Astrocyte (in vitro differentiated cells and primary cell): ENCODE measurements at regions not wholly inside any gene's neighbourhood (a gene's known extent, or its start where the extent isn't known, plus 50 kb on each side); places are given as distances from the start of the nearest gene placed in this dataset.

ENCODE experiments used
- DNase-seq: peaks from one replicate; pipeline ENCODE4 v3.0.0-alpha.2; 2010; ENCODE audit warnings: low read depth
- FAIRE-seq: peaks from 2 replicates; lab custom pipeline; 2011; peaks lifted over from hg19 to GRCh38; lab: Jason Lieb, UNC
- H2AFZ ChIP-seq: 2 replicates; pipeline ENCODE4 v1.6.0; 2012; ENCODE audit warnings: low read depth, low read length, inconsistent platforms
- H3K27ac ChIP-seq: 2 replicates; pipeline ENCODE4 v1.5.1; 2011; ENCODE audit warnings: low read depth, low read length, inconsistent platforms
- H3K27me3 ChIP-seq: 2 replicates; pipeline ENCODE4 v1.6.0; 2011; ENCODE audit warnings: low read length, inconsistent platforms; ENCODE audit not compliant: insufficient read depth
- H3K36me3 ChIP-seq: 2 replicates; pipeline ENCODE4 v1.5.1; 2011; ENCODE audit warnings: low read length, inconsistent platforms; ENCODE audit not compliant: insufficient read depth
- H3K4me1 ChIP-seq: 2 replicates; pipeline ENCODE4 v1.5.1; 2011; ENCODE audit warnings: low read length, inconsistent platforms; ENCODE audit not compliant: insufficient read depth
- H3K4me2 ChIP-seq: 2 replicates; pipeline ENCODE4 v1.6.0; 2012; ENCODE audit warnings: low read length, inconsistent platforms
- H3K4me3 ChIP-seq: 2 replicates; pipeline ENCODE4 v1.5.1; 2011; ENCODE audit warnings: low read depth, mild to moderate bottlenecking, low read length, inconsistent platforms; ENCODE audit not compliant: insufficient read depth
- H3K79me2 ChIP-seq: 2 replicates; pipeline ENCODE4 v1.6.0; 2012; ENCODE audit warnings: mild to moderate bottlenecking, low read length, inconsistent platforms; ENCODE audit not compliant: insufficient read depth
- H3K9ac ChIP-seq: 2 replicates; pipeline ENCODE4 v1.6.0; 2012; ENCODE audit warnings: mild to moderate bottlenecking, low read length, inconsistent platforms
- H3K9me3 ChIP-seq: 2 replicates; pipeline ENCODE4 v1.5.1; 2012; ENCODE audit warnings: low read depth, mild to moderate bottlenecking, low read length, inconsistent platforms; ENCODE audit not compliant: insufficient read depth
- H4K20me1 ChIP-seq: 2 replicates; pipeline ENCODE4 v1.6.0; 2012; ENCODE audit warnings: low read length, inconsistent platforms; ENCODE audit not compliant: insufficient read depth
- H3K27ac Mint-ChIP-seq: one replicate; pipeline ENCODE4 v1.8.0; 2021; ENCODE audit warnings: mild to moderate bottlenecking, mixed read lengths; ENCODE audit not compliant: unreplicated experiment
- H3K27me3 Mint-ChIP-seq: one replicate; pipeline ENCODE4 v1.8.0; 2021; ENCODE audit warnings: low read depth, mixed read lengths; ENCODE audit not compliant: unreplicated experiment
- H3K36me3 Mint-ChIP-seq: one replicate; pipeline ENCODE4 v1.8.0; 2021; ENCODE audit warnings: low read depth, mixed read lengths; ENCODE audit not compliant: unreplicated experiment
- H3K4me1 Mint-ChIP-seq: one replicate; pipeline ENCODE4 v1.8.0; 2021; ENCODE audit warnings: low read depth, mixed read lengths; ENCODE audit not compliant: unreplicated experiment
- H3K4me3 Mint-ChIP-seq: one replicate; pipeline ENCODE4 v1.8.0; 2021; ENCODE audit warnings: mild to moderate bottlenecking, moderate library complexity, mixed read lengths; ENCODE audit not compliant: unreplicated experiment
- H3K9me3 Mint-ChIP-seq: one replicate; pipeline ENCODE4 v1.8.0; 2021; ENCODE audit warnings: mild to moderate bottlenecking, mixed read lengths; ENCODE audit not compliant: unreplicated experiment
- CTCF ChIP-seq: IDR thresholded peaks from 2 replicates; pipeline ENCODE4 v1.5.1; 2011; ENCODE audit warnings: low read depth, mild to moderate bottlenecking, inconsistent platforms, low read length, moderate library complexity; ENCODE audit not compliant: insufficient read depth
- EZH2 ChIP-seq: IDR thresholded peaks from 2 replicates; pipeline ENCODE4 v1.6.1; 2012; ENCODE audit warnings: mild to moderate bottlenecking, low read length, inconsistent platforms; ENCODE audit not compliant: insufficient read depth

DNA sequence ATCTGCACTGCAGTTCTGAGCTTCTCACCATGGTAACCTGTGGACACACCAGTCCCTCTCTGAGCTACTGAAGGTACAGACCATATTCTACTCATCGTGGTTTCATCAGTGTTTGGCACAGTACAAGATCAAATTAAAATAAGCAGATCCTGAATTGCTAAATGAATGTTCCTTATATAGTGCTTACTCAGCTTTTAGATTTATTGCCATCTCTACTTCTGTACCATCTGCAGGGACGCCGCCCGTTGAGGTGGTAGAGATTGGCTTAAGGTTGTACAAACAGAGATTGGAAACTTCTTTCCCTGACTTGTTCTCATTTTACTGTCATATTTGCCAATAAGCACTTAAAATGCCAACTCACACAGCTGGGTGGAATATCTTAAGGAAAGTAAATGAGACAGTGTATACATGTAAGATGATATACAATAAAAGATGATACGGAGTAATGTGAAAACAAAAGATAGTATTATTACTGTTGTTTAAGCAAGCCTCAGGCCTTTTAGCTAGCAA, 223.4 kb upstream of the FOXQ1 start:
- no peak overlapping the region for H3K27ac ChIP-seq
- H3K4me3 ChIP-seq = no peak overlapping the region
- no peaks in the 10 kb centered on the region for H3K79me2 ChIP-seq
- no peak overlapping the region for H3K27ac Mint-ChIP-seq
- TF ChIP-seq CTCF = no peak
- TF ChIP-seq EZH2 = no peak
- peaks cover 10% of the 10 kb centered on the region for H3K27me3 Mint-ChIP-seq
- FAIRE-seq (no peak), DNase-seq (no peak)
- no peaks in the 10 kb centered on the region for H3K9me3 Mint-ChIP-seq
- no peak overlapping the region for H3K4me2 ChIP-seq
- peaks cover 4% of the 10 kb centered on the region for H3K9me3 ChIP-seq
- no peak overlapping the region for H2AFZ ChIP-seq
- no peaks in the 10 kb centered on the region for H3K4me1 Mint-ChIP-seq
- H3K4me3 Mint-ChIP-seq = no peak overlapping the region
- peaks cover 7% of the 10 kb centered on the region for H3K27me3 ChIP-seq
- no peak overlapping the region for H3K9ac ChIP-seq
- H3K36me3 Mint-ChIP-seq = no peaks in the 10 kb centered on the region
- H3K4me1 ChIP-seq = no peaks in the 10 kb centered on the region
- H3K36me3 ChIP-seq = no peaks in the 10 kb centered on the region
- H4K20me1 ChIP-seq = no peaks in the 10 kb centered on the region

DNA sequence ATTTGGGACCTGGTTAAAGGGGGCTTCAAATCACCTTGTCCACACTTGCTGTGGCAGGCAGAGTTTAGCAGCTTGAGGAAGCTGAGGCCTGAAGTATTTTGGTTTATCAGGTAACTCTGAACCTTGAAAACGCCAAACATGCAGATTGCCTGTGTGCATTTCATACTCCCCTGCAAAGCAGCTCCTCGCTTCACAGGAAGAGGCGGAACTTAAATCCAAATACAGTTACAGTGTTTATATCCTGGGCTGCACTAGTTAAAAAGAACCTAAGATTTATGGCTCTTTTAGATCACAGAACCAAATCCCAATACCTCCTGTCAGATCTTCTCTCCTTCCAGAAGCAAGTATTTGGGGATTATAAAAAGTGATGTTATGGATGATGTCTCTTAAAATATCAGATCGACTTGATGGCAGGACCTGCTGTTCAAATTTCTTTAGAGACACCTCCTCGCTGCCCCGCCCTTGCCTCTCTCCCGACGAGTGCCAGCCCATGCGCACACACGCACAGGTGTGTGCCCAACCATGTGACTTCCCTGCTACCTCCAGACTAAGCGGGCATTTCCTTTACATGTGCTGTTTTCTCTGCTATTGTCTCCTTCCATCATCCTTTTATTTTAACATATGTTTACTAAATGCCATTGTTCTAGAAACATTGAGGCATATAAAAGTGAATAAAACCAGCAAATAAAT, 224.6 kb upstream of the FOXQ1 start:
- Histone ChIP-seq H3K4me2 (no peak overlapping the region), H3K27me3 (peaks cover 7% of the 10 kb centered on the region), H3K4me1 (peaks cover 2% of the 10 kb centered on the region), H3K4me3 (no peak overlapping the region), H3K9ac (no peak overlapping the region), H3K27ac (no peak overlapping the region), H4K20me1 (no peaks in the 10 kb centered on the region), H3K79me2 (no peaks in the 10 kb centered on the region), H3K9me3 (peaks cover 4% of the 10 kb centered on the region), H2AFZ (no peak overlapping the region), H3K36me3 (no peaks in the 10 kb centered on the region)
- H3K36me3 Mint-ChIP-seq = no peaks in the 10 kb centered on the region
- no peaks in the 10 kb centered on the region for H3K9me3 Mint-ChIP-seq
- H3K4me3 Mint-ChIP-seq = no peak overlapping the region
- DNase-seq (no peak), FAIRE-seq (no peak)
- no peak overlapping the region for H3K27ac Mint-ChIP-seq
- peaks cover 2% of the 10 kb centered on the region for H3K4me1 Mint-ChIP-seq
- peaks cover 10% of the 10 kb centered on the region for H3K27me3 Mint-ChIP-seq
- TF ChIP-seq CTCF (no peak), EZH2 (no peak)
